GM21447 (cell line): ENCODE measurements at regions not wholly inside any gene's neighbourhood (a gene's known extent, or its start where the extent isn't known, plus 50 kb on each side); places are given as distances from the start of the nearest gene placed in this dataset.

Experiments
- ATAC-seq: cut with Tn5 transposase; IDR thresholded peaks from one replicate; pipeline ENCODE4 v1.9.1; 2021; ENCODE audit not compliant: unreplicated experiment

DNA sequence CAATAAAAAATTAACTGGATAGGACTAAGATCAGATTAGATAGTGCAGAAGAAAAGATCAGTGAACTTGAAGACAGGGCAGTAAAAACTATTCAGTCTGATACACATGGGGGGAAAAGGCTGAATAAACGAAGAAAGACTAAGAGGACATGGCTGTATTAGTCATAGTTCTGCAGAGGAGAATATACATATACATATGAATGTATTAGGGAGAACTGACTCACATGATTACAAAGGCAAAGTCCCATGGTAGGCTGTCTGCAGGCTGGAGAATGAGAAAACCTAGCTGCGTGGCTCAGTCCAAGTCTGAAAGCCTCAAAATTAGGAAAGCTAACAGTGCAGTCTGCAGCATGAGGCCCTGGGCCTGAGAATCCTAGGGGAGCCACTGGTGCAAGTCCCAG is 98.2 kb upstream of the GNAO1 start:
- ATAC-seq = no peak

DNA sequence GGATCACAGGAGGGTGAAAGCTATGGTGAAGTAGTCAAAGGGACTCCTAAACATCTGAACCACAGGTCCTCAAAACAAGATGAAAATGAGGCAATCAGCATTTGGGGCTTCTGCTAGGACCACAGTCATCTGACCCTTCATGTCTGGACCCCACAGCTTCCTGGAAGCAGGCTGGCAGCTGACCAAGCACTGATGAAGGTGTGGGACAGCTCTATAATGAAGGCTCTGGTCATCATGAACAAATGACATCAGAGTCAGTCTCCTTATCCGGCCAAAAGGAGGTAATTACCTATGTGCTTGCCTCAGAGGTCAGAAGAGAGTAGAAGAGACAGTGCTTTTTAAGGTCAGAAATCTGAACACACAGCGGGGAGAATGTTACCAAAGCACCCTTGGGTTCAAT is 101.2 kb upstream of the GNAO1 start:
- ATAC-seq = no peak

DNA sequence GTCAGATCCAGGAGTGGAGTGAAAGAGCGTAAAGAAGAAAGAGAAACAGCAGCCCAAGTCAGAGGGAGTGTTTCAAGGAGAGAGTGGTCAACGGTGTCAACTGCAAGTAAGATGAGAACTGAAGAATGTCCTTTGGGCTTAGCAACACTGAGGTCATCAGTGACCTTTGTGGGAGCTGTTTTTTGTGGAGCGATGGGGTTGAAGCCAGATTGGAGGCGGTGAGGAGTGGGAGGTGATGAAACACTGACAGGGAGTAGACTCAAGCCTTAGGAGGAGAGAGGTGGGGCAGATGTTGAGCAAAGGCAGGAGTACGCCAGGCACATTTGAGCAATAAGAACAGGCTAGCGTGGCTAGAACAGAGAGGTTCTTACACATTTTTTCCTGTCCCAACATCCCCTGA is 103.7 kb upstream of the GNAO1 start:
- ATAC-seq = no peak

DNA sequence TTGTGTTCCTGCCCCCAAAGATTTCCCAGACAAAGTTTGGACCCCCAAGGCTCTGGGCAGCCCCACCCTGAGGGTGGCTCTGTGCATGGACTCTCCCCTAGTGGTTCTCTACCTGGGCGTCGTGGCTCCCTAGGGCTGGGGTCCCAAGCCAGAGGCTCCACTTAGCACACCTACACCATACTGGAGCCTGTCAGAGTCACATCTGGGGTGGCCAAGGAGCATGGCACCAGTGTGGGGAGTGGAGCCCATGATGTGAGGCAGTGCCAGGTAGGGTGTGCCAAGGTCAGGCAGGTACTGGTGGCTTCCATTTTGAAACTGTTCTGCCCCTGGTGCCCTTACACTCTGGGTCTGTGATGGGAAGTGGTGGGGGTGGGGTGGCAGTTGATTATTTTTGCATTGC is 109.9 kb upstream of the GNAO1 start:
- no peak for ATAC-seq

DNA sequence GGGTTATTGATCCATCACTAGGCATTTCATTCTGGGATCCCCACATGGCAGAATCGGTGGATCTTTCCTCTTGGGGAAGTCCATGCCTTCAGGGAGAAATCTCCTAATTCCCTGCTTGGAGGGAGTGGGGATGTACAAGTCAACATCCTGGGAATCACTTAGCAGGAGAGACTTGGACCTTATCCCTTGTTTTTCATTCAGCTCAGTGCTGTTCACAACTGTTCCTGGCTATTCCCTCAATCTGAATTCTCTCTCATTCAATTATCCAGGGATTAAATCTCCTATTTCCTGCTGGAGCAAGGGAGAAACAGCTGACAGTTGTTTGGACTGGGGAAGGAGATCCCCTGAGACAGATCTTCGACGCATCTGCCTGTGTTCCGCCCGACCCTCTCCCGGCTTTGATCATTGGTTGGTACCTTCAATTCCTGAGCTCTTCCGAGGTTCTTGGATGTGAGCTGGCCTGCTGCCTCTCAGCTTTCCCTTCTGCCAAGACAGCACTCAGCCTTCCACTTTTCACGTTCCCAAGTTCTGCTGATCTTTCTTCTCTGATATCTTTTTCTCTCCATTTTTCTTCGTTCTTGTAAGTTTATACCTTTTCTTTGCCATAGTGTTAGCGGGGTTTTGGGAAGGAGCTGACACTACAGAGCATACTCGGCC is 115.4 kb upstream of the GNAO1 start:
- ATAC-seq = no peak

DNA sequence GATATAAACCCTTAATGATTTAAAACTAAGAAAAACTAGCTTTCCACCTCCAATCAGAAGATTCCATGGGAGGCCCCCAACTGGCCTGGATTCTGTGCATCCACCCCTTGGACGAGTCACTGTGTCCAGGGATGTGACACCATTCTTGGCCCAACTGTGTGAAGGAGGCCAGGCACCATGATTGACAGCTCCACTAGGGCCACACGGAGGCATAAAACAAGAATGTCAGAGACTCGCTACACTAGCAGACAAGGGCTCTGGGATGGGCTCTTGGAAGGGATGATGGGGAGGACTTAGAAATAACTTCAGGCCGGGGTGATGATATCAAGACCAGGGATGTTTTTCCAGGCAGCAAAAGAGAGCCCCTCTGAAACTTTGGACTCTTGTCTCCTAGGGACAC is 117.8 kb upstream of the GNAO1 start:
- ATAC-seq = no peak

DNA sequence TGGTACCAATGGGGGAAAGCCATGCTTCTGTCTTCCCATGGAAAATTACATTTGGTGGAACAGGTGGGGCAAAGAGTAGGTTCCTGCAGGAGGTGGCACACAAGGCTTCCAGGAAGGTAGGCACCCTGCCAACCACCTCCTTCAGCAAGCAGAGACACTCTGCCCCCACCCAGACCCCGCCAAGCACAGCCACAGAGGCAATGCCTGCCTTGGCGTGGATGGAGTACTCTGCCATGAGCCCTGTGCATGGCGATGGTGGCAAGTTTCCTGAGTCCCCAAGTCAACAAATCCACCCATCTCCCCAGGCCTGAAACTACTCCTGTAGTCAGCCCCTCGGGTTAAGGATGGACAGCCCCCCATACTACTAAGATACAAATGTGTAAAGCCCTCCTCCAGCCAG is 119.2 kb upstream of the GNAO1 start:
- no peak for ATAC-seq

DNA sequence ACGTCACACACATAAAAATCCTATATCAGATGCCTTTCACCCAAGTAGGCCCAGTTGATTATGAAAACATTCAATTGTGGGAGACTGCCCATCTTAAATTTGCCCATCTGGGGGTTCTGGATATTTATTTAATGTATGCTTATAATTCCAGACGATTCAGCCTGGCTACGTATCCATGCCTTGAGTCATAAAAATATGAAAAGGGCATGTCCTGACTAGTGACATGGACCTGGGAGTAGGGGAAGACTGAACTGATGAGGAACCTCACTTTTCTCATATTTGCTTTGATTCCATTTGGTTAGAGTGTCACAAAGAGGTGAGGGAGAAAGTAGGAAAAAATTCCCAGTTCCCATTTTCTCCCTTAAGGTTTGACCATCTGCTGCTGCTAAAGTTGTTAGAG is 122.5 kb upstream of the GNAO1 start:
- ATAC-seq = no peak

DNA sequence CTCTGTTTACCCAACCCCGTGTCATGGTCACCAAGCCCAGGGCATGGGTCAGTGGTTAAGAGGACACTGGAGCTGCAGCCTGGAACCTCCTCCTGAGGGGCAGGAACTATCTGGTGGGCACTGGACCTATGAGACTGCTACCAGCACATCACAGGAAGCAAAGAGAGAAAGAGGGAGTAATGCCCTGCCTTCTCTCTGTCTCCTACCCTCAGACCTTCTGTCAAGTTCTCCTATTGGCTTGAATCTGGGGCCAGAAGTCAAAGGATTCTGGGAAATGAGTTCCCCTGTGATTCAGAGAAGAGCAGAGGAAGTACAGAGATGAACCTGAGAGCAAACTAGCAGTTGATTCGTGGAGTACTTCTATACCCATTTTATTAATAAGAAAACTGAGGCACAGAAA is 123.0 kb upstream of the GNAO1 start:
- no peak for ATAC-seq

DNA sequence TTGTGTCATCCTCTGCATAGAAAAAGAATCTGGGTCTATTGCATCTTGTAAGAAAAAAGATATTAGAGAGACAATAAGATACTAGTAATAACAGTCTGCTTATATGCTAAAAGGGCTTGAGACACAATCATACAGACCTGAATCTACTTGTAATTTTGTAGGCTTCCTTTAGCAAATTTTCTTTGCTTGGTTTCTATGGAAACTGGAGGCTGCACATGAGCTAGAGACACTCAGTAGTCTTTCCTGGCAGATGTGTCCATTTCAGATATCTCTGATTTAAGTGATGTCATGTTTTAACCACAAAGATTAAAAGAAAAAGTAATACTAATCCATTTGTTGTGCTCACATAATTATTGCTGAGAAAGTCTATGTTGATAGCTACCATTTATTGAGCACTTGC is 123.9 kb upstream of the GNAO1 start:
- no peak for ATAC-seq

DNA sequence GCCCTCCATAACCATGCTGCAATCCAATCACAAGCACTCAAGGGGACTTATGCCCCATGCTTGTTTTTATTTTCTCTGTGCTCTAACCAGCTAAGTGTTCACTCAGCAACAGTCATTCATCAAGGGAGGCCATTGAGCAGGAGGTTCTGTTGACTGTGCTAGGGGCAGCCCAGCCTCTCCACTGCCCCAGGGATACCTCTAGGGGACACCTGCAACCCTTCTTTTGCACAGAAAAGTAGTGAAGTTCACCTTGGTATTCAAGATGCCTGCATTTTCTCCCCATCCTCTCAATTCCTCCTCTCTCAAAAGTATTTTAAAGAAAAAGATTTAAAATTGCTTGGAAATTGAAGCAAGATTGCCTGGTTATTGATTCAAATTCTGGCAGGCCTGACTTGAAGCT is 124.7 kb upstream of the GNAO1 start:
- ATAC-seq = no peak

DNA sequence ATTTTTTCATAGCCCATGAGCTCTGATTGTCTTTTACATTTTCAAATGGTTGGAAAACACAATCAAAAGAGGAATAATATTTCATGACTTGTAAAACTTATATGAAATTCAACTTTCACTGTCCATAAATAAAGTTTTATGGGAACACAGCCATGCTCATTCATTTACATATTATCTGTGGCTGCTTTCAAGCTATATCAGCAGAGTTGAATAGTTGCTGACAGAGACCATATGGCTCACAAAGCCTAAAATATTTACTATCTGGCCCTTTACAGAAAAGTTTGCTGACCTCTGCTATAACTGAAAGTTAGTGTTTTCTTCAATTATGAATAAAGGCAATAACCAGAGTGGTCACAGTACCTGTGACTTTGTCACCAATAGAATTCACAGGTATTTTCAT is 128.2 kb upstream of the GNAO1 start:
- ATAC-seq = no peak

DNA sequence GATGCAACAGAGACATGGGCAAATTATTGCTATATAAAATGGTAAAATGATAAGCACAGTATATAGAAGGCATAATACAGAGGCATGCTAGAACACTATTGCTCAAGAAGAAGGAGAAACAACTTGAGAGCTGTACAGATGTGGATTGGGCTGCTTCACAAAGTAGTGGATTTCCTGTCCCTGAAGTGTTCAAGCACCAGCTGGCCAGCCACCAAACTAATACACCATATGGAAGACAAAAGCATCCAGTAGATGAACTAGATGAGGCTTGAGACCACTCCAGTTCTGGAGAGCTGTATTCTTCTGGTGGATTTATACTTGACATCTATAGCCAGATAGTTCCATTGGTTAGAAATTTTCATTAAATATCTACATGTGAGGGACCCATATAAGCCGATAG is 134.1 kb upstream of the GNAO1 start:
- no peak for ATAC-seq

DNA sequence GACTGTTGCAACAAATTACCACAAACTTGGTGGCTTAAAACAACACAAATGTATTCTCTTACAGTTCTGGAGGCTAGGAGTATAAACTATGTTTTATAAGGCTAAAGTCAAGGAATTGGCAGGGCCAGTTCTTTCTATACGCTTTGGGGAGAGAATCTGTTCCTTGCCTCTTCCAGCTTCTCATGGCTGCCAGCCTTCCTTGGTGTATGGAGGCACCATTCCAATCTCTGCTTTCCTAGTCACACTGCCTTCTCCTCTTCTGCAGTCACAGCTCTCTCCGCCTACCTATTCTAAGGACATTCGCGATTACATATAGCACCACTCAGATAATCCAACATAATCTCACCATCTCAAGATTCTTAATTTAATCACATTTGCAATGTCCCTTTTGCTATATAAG is 140.4 kb upstream of the GNAO1 start:
- ATAC-seq = no peak

DNA sequence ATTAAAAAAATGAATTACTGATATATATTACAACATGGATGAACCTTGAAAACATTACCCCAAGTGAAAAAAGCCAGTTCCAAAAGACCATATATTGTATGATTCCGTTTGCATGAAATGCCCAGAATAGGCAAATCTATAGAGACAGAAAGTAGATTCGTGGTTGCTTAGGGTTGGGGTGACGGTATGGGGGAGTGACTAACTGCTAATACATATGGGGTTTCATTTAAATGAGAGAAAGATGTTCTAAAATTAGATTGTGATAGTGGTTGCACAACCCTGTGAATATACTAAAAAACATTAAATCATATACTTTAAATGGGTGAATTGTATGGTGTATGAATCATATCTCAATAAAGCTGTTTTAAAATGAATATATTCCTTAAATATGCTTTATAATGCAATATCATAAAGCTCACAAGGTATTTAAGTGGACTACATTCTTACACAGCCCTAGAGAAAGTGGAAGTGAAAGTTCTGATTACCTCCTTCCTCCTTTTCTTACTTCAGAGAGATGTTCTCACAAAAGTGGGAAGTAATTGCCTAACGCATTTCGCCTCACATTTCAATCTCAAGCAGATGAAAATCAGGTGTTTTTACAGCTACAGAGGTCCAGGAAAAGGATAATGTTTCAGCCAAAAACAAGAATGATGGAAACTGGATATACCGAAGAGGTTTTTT is 142.7 kb upstream of the GNAO1 start:
- peak; percentile 92 for ATAC-seq

DNA sequence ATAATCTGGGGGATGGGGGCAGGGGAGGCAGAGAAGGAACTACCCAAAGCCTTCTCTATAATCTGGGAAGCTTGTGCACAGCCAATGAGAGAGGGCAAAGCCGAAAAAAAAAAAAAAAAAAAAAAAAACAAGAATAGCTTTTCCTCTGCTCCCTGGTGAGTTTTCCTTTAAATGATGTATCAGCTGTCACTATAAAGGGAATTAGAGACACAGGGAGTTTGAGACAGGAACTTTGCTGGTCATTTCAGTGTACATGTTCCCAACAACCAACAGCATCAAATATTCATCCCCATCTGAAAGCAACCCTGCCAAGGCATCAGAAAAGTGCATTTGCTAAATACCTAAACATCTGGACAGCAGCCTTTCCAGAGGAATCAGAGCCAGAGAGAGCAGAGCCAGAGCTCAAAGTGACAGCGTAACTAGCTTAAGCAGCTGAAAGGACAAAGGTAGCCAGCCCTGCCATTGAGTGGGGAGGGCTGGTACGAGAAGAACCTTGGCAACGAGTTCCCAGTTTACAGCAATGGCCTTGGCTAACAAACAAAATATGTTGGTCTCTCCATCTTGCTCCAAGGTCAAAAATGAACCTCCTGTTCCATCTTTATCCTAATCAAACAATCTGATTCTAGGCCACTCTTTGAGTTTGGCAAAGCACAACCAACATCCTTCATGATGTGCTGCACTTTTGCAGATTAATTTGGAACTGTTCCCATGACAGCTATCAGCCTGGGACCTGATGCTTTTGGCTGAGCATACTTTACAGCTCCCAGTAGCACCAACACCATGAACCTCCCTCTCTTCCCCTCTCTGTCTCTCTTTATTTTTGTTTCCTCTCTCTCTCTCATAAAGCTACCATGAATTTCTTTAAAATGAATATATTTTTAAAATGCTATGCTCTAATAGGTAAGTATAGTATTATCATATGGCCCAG is 143.7 kb upstream of the GNAO1 start:
- ATAC-seq = no peak

DNA sequence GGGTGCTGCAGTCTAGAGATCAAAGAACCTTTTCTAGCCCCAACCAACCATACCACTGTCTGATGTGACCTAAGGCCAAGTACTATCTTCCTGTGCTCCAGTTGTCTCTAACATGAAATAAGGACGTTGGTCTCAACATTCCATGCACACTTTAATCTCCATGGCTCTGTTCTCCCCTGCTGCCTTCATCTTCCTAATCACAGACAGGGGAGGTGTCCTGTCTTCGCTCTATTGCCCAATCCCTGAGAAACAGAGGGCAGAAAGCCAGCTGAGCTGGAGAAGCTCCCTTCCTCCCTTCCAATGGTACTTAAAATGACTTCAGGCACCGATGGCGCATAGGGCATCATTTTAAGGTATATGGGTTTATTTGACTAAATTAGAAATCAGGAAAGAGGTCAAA is 148.9 kb upstream of the GNAO1 start:
- ATAC-seq = no peak

DNA sequence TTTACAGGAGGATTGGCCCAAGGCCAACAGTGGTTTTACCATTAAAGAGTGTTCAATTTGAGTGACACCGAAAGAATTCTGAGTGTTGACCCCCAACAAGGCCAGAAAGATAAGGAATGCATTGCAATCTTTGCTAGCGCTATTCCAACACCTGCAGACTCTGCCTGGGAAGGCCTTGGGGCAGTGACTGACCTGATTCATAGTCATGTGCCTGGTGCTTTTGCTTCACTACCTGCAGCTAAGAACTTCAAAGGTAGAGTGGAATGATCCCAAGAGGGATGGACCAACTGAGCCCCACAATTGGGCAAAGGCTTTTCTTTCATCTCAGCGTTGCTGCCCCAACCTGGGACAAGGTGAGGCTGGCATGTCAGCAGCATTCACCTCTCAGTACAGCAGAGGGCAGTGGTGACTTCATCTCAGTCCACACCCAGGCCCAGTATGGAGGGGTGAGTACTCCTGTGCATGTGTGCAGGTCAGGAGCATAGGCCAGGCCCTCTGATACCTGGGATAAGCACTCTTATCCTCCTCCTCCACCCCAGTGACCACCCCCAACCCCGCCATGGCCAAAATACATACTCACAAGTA is 149.6 kb upstream of the GNAO1 start:
- no peak for ATAC-seq

DNA sequence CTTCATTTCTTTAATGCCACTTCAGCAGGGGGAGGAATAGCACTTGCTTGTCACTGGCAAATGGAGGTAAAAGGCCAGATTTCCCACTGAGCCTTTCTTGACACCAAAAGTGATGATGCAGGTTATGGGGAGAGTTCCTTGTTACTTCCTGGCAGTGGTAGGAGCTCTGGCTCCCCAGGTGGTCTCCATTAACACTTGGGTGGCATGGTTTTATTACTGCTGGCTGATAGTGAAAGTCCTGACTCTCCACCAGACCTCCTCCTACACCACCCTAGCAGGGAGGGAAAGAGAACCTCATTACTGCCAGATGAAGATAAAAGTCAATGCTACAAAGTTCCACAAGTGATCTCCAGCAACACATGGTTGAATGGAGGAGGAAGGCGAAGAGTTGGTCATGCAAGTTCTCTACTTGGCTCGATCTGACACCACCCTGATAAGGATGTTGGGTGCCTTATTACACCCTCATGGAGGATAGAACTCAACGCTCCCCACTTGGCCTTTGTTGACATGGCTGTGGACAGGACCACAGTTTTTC is 152.7 kb upstream of the GNAO1 start:
- ATAC-seq = no peak

DNA sequence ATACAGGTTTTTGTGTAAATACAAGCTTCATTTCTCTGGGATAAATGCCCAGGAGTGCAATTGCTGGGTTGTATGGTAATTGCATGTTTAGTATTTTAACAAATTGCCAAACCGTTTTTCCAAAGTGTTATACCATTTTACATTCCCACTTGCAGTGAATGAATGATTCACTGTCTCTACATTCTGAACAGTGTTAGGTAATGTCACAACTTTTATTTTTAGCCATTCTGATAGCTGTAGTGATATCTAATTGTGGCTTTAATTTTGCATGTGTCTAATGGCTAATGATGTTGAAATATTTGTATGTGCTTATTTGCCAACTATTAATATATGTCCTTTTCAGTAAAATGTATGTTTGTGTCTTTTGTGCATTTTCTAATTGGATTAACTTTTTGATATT is 156.9 kb upstream of the CES5A start:
- ATAC-seq = no peak

DNA sequence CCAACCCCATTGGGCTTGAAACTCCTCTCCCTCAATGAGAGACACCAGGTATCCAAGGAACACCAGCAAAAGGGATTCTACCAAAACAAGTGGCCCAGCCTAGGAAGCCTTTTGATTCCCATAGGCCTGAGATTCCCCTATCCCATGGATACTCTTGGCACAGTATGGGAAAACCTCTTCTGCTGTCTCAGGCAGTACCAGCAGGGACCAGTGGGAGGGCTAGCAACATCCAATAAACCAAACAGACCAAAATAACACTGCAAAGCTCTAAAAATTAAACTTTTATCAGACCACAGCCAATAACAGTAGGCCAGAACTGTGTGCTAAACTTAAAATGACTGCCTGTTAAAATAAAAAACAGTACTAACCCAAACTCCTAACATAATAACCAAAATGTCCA is 153.9 kb upstream of the CES5A start:
- ATAC-seq = no peak
